ENCODE measurements at regions not wholly inside any gene's neighbourhood (a gene's known extent, or its start where the extent isn't known, plus 50 kb on each side); places are given as distances from the start of the nearest gene placed in this dataset.

DNA sequence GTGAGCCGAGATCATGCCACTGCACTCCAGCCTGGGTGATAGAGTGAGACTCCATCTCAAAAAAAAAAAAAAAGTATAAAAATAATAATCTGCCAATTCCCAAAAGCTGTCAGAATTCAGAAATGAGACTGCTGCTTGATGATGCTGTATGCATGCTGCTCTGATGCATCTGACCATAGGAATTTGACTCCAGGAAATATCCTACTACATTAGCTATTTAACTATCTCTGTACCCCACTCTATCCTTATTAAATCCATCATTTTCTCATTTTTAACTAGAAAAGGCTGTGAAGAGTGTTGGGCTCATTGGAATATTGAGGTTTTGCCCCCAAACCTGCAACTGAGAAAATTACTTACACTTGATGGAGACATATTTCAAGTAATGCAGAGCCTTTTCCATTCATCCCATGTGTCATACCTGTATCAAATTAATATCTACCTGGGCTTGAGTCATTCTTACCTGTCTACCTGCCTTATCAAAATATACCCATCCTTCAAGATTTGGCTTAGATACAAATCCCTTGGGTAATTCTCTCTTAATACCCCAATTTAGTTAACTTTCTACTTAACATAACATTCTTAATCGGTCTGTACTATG lies 135.2 kb upstream of the PREP start:
- Histone ChIP-seq H3K27me3 (ENCODE audit: control insufficient read depth in 1 of 2, insufficient read depth in 2 of 2, low read length in 2 of 2) (no peaks in the 10 kb centered on the region), H3K4me1 (ENCODE audit: insufficient read depth, low read length) (no peaks in the 10 kb centered on the region), H3K27ac (ENCODE audit: low read depth in 1 of 2, low read length in 2 of 2) (no peak overlapping the region), H3K4me3 (ENCODE audit: low read length) (no peak overlapping the region), H3K9me3 (ENCODE audit: control insufficient read depth in 1 of 2, insufficient read depth in 1 of 2, low read length in 2 of 2) (no peaks in the 10 kb centered on the region), H3K36me3 (ENCODE audit: insufficient read depth, low read length) (no peaks in the 10 kb centered on the region)
- no peak for ATAC-seq (ENCODE audit: poor library complexity)
- Mint-ChIP-seq H3K27ac (no peak overlapping the region), H3K9me3 (no peaks in the 10 kb centered on the region), H3K27me3 (peaks cover 17% of the 10 kb centered on the region), H3K4me3 (no peak overlapping the region), H3K36me3 (ENCODE audit: low read depth) (no peaks in the 10 kb centered on the region), H3K4me1 (ENCODE audit: low read depth) (no peaks in the 10 kb centered on the region)
- POLR2A ChIA-PET = no interaction called here
- no peak for DNase-seq
- TF ChIP-seq, protein P1, sequence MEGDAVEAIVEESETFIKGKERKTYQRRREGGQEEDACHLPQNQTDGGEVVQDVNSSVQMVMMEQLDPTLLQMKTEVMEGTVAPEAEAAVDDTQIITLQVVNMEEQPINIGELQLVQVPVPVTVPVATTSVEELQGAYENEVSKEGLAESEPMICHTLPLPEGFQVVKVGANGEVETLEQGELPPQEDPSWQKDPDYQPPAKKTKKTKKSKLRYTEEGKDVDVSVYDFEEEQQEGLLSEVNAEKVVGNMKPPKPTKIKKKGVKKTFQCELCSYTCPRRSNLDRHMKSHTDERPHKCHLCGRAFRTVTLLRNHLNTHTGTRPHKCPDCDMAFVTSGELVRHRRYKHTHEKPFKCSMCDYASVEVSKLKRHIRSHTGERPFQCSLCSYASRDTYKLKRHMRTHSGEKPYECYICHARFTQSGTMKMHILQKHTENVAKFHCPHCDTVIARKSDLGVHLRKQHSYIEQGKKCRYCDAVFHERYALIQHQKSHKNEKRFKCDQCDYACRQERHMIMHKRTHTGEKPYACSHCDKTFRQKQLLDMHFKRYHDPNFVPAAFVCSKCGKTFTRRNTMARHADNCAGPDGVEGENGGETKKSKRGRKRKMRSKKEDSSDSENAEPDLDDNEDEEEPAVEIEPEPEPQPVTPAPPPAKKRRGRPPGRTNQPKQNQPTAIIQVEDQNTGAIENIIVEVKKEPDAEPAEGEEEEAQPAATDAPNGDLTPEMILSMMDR (IDR thresholded peaks at IDR 0.05) = no peak
- CTCF ChIA-PET = no interaction called here
- intact Hi-C loops (cut with DNase I, micrococcal nuclease) = no loop called here

DNA sequence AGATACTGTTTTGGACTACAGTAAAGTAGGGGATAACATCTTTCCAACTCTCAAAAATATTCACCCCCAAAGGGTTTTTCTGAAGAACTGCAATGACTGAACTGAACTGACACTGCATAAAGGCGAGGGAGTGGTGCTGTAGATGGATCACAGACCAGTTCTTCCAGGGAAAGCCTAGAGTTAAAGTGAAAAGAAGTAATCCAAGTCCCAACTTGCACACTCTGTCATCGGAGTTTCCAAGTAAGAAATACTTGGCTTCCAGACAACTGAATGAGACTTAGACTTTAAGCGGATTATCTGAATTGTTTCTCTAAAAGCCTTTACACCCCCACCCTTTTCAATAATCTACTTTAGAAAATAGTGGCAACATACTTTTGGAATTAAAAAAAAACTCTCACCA lies 134.1 kb upstream of the PREP start:
- POLR2A ChIA-PET = no interaction called here
- Histone ChIP-seq H3K9me3 (ENCODE audit: control insufficient read depth in 1 of 2, insufficient read depth in 1 of 2, low read length in 2 of 2) (no peaks in the 10 kb centered on the region), H3K4me3 (ENCODE audit: low read length) (no peak overlapping the region), H3K36me3 (ENCODE audit: insufficient read depth, low read length) (no peaks in the 10 kb centered on the region), H3K27me3 (ENCODE audit: control insufficient read depth in 1 of 2, insufficient read depth in 2 of 2, low read length in 2 of 2) (no peaks in the 10 kb centered on the region), H3K27ac (ENCODE audit: low read depth in 1 of 2, low read length in 2 of 2) (no peak overlapping the region), H3K4me1 (ENCODE audit: insufficient read depth, low read length) (no peaks in the 10 kb centered on the region)
- CTCF ChIA-PET = no interaction called here
- Mint-ChIP-seq H3K27ac (no peak overlapping the region), H3K4me1 (ENCODE audit: low read depth) (no peaks in the 10 kb centered on the region), H3K36me3 (ENCODE audit: low read depth) (no peaks in the 10 kb centered on the region), H3K27me3 (peaks cover 20% of the 10 kb centered on the region), H3K9me3 (no peaks in the 10 kb centered on the region), H3K4me3 (no peak overlapping the region)
- intact Hi-C loops (cut with DNase I, micrococcal nuclease) = no loop called here
- ATAC-seq (ENCODE audit: poor library complexity) (no peak), DNase-seq (no peak)
- TF ChIP-seq, protein P1 (IDR thresholded peaks at IDR 0.05) = no peak

DNA sequence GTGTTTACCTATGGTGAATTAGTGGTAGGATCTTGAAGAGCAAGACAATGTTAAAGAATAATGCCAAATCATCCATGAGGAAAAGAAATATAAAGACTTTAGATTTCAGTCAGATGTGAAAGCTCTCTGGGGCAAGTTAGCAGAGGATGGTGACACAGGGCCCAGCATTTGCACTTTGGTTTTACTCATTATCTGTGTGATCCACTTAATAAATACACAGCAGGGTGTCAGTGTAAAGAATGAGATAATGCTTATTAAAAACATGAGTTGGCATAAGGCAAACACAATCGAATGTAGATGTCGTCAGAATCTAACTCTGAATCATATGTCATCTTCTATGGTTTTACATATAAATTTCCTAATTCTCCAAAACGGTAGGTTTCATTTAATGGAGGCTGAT lies 130.4 kb upstream of the PREP start:
- H3K4me1 Mint-ChIP-seq (ENCODE audit: low read depth) = no peaks in the 10 kb centered on the region
- no peak overlapping the region for H3K27ac Mint-ChIP-seq
- TF ChIP-seq, protein P1 (IDR thresholded peaks at IDR 0.05) = no peak
- ChIA-PET POLR2A (no interaction called here), CTCF (no interaction called here)
- intact Hi-C loops (cut with DNase I, micrococcal nuclease) = no loop called here
- Histone ChIP-seq H3K4me3 (ENCODE audit: low read length) (no peak overlapping the region), H3K36me3 (ENCODE audit: insufficient read depth, low read length) (no peaks in the 10 kb centered on the region), H3K9me3 (ENCODE audit: control insufficient read depth in 1 of 2, insufficient read depth in 1 of 2, low read length in 2 of 2) (no peaks in the 10 kb centered on the region), H3K27me3 (ENCODE audit: control insufficient read depth in 1 of 2, insufficient read depth in 2 of 2, low read length in 2 of 2) (no peaks in the 10 kb centered on the region), H3K27ac (ENCODE audit: low read depth in 1 of 2, low read length in 2 of 2) (no peak overlapping the region), H3K4me1 (ENCODE audit: insufficient read depth, low read length) (no peaks in the 10 kb centered on the region)
- no peaks in the 10 kb centered on the region for H3K36me3 Mint-ChIP-seq (ENCODE audit: low read depth)
- ATAC-seq (ENCODE audit: poor library complexity) (no peak), DNase-seq (no peak)
- H3K27me3 Mint-ChIP-seq = peaks cover 21% of the 10 kb centered on the region
- no peak overlapping the region for H3K4me3 Mint-ChIP-seq
- no peaks in the 10 kb centered on the region for H3K9me3 Mint-ChIP-seq
